NCI-H2196 (cell line): ENCODE measurements at regions not wholly inside any gene's neighbourhood (a gene's known extent, or its start where the extent isn't known, plus 50 kb on each side); places are given as distances from the start of the nearest gene placed in this dataset.

ENCODE experiments used
- DNase-seq: peaks from one replicate; lab custom pipeline; 2025; ENCODE audit not compliant: unreplicated experiment; lab: John Stamatoyannopoulos, UW

- no peak for DNase-seq
Measured at GRCh38 chr15:70449311-70450141, 313.8 kb downstream of the UACA start.

- DNase-seq = no peak
Measured at GRCh38 chr15:70447928-70448698, 315.2 kb downstream of the UACA start.

- DNase-seq = no peak
Measured at GRCh38 chr15:70447521-70447920, 315.8 kb downstream of the UACA start.

- no peak for DNase-seq
Measured at GRCh38 chr15:70447081-70447480, 316.3 kb downstream of the UACA start.

GRCh38 chr15:70443486-70444273 is 319.7 kb downstream of the UACA start:
- DNase-seq = no peak

- no peak for DNase-seq
Measured at GRCh38 chr15:70442616-70443321, 320.6 kb downstream of the UACA start.

GRCh38 chr15:70442211-70442610 is 321.1 kb downstream of the UACA start:
- no peak for DNase-seq

GRCh38 chr15:70440416-70441138 is 322.8 kb downstream of the UACA start:
- DNase-seq = no peak

- no peak for DNase-seq
Measured at GRCh38 chr15:70439880-70440279, 323.5 kb downstream of the UACA start.

GRCh38 chr15:70439304-70439877 is 324.0 kb downstream of the UACA start:
- no peak for DNase-seq

- no peak for DNase-seq
Measured at GRCh38 chr15:70438776-70439175, 324.6 kb downstream of the UACA start.

- DNase-seq = no peak
Measured at GRCh38 chr15:70437882-70438451, 325.4 kb downstream of the UACA start.

- DNase-seq = no peak
Measured at GRCh38 chr15:70437089-70437488, 326.3 kb downstream of the UACA start.

GRCh38 chr15:70436428-70436827 is 326.9 kb downstream of the UACA start:
- no peak for DNase-seq

GRCh38 chr15:70435872-70436271 is 327.5 kb downstream of the UACA start:
- no peak for DNase-seq

GRCh38 chr15:70435369-70435768 is 328.0 kb downstream of the UACA start:
- DNase-seq = no peak

GRCh38 chr15:70433586-70434324 is 329.6 kb downstream of the UACA start:
- no peak for DNase-seq

GRCh38 chr15:70432924-70433495 is 330.3 kb downstream of the UACA start:
- no peak for DNase-seq
